HG02938 (cell line): ENCODE measurements at regions not wholly inside any gene's neighbourhood (a gene's known extent, or its start where the extent isn't known, plus 50 kb on each side); places are given as distances from the start of the nearest gene placed in this dataset.

ENCODE experiments used
- ATAC-seq: cut with Tn5 transposase; IDR thresholded peaks from one replicate; pipeline ENCODE4 v1.9.1; 2021; ENCODE audit warnings: mild to moderate bottlenecking, moderate library complexity; ENCODE audit not compliant: unreplicated experiment

GRCh38 chr11:79918846-79919245 is 478.0 kb upstream of the TENM4 start:
- ATAC-seq: no peak

GRCh38 chr11:79906164-79906563 is 465.3 kb upstream of the TENM4 start:
- no peak for ATAC-seq

- ATAC-seq: no peak
Measured at GRCh38 chr11:79902493-79902892, 461.7 kb upstream of the TENM4 start.

- no peak for ATAC-seq
Measured at GRCh38 chr11:79897896-79898295, 457.1 kb upstream of the TENM4 start.

- no peak for ATAC-seq
Measured at GRCh38 chr11:79896258-79896657, 455.4 kb upstream of the TENM4 start.

GRCh38 chr11:79894111-79894510 is 453.3 kb upstream of the TENM4 start:
- ATAC-seq: no peak

- no peak for ATAC-seq
Measured at GRCh38 chr11:79890272-79890671, 449.4 kb upstream of the TENM4 start.

- no peak for ATAC-seq
Measured at GRCh38 chr11:79864882-79865281, 424.1 kb upstream of the TENM4 start.

GRCh38 chr11:79860336-79860735 is 419.5 kb upstream of the TENM4 start:
- no peak for ATAC-seq

GRCh38 chr11:79857377-79858214 is 416.8 kb upstream of the TENM4 start:
- no peak for ATAC-seq

- ATAC-seq: no peak
Measured at GRCh38 chr11:79852176-79852575, 411.3 kb upstream of the TENM4 start.

- ATAC-seq: no peak
Measured at GRCh38 chr11:79845002-79845709, 404.3 kb upstream of the TENM4 start.

GRCh38 chr11:79834015-79834414 is 393.2 kb upstream of the TENM4 start:
- ATAC-seq: no peak

- no peak for ATAC-seq
Measured at GRCh38 chr11:79830446-79830845, 389.6 kb upstream of the TENM4 start.

GRCh38 chr11:79829891-79830290 is 389.1 kb upstream of the TENM4 start:
- ATAC-seq: no peak

GRCh38 chr11:79822766-79823165 is 381.9 kb upstream of the TENM4 start:
- ATAC-seq: no peak

GRCh38 chr11:79813551-79813950 is 372.7 kb upstream of the TENM4 start:
- ATAC-seq: no peak

GRCh38 chr11:79809487-79809886 is 368.7 kb upstream of the TENM4 start:
- ATAC-seq: no peak

GRCh38 chr11:79807506-79807905 is 366.7 kb upstream of the TENM4 start:
- ATAC-seq: no peak

- no peak for ATAC-seq
Measured at GRCh38 chr11:79796704-79797103, 355.9 kb upstream of the TENM4 start.

GRCh38 chr11:79794484-79795393 is 353.9 kb upstream of the TENM4 start:
- ATAC-seq: no peak
